Colonic mucosa (tissue), 4 donors: ENCODE measurements at regions not wholly inside any gene's neighbourhood (a gene's known extent, or its start where the extent isn't known, plus 50 kb on each side); places are given as distances from the start of the nearest gene placed in this dataset.

Experiments used
- DNase-seq: peaks from one replicate; pipeline ENCODE4 v3.0.0-alpha.2; 2020
- H3K27ac ChIP-seq: fragments of 200-600 bp; one replicate; pipeline ENCODE4 v1.8.0; 2021
- H3K27me3 ChIP-seq: fragments of 200-600 bp; one replicate; pipeline ENCODE4 v1.8.0; 2021
- H3K36me3 ChIP-seq: fragments of 200-600 bp; one replicate; pipeline ENCODE4 v1.8.0; 2021
- H3K4me1 ChIP-seq: fragments of 200-600 bp; one replicate; pipeline ENCODE4 v1.8.0; 2021; ENCODE audit warnings: mild to moderate bottlenecking
- H3K4me3 ChIP-seq: fragments of 200-600 bp; one replicate; pipeline ENCODE4 v1.8.0; 2021
- H3K9ac ChIP-seq, 2 donors: one replicate each; pipeline ENCODE4 v1.7.0; 2013; ENCODE audit warnings: control low read depth in 2 of 2, low read depth in 2 of 2, low read length in 2 of 2
- H3K9me3 ChIP-seq: fragments of 200-600 bp; one replicate; pipeline ENCODE4 v1.8.0; 2021
- intact Hi-C: fragments of 100-400 bp; cut with DNase I; formaldehyde crosslinking; loops from one replicate; pipeline ENCODE4 v1.14.1; 2022
- TF ChIP-seq, protein P1 (sequence below): fragments of 200-600 bp; IDR thresholded peaks from one replicate; pipeline ENCODE4 v1.8.0; 2022; ENCODE audit warnings: antibody characterized with exemption, mild to moderate bottlenecking
- donor health status: healthy.
- donor health status: DM: no; HTN: no; CAD: no.
- donor health status: DM: no; HTN: no; CAD: no.

DNA sequence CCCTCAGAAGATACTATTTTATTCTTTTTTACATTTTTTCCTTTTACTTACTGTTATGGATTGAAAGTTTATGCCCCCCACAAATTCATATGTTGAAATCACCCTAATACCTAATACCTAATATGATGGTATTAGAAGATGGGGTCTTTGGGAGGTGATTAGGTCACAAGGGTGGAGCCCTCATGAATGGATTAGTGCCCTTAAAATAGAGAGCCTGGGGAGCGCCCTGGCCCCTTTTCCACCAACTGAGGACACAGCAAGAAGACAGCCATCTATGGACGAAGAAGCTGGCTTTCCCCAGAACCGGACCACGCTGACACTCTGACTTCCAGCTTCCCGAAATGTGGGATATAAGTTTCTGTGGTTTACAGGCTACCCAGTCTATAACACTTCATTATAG lies 58.6 kb upstream of the FAT1 start:
- Histone ChIP-seq H3K9me3 (no peaks in the 10 kb centered on the region), H3K4me1 (no peaks in the 10 kb centered on the region), H3K4me3 (no peak overlapping the region), H3K27me3 (no peaks in the 10 kb centered on the region), H3K36me3 (no peaks in the 10 kb centered on the region), H3K9ac (no peak overlapping the region), H3K27ac (no peak overlapping the region)
- intact Hi-C loops = no loop called here
- DNase-seq = no peak
- TF ChIP-seq, protein P1, sequence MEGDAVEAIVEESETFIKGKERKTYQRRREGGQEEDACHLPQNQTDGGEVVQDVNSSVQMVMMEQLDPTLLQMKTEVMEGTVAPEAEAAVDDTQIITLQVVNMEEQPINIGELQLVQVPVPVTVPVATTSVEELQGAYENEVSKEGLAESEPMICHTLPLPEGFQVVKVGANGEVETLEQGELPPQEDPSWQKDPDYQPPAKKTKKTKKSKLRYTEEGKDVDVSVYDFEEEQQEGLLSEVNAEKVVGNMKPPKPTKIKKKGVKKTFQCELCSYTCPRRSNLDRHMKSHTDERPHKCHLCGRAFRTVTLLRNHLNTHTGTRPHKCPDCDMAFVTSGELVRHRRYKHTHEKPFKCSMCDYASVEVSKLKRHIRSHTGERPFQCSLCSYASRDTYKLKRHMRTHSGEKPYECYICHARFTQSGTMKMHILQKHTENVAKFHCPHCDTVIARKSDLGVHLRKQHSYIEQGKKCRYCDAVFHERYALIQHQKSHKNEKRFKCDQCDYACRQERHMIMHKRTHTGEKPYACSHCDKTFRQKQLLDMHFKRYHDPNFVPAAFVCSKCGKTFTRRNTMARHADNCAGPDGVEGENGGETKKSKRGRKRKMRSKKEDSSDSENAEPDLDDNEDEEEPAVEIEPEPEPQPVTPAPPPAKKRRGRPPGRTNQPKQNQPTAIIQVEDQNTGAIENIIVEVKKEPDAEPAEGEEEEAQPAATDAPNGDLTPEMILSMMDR = no peak

DNA sequence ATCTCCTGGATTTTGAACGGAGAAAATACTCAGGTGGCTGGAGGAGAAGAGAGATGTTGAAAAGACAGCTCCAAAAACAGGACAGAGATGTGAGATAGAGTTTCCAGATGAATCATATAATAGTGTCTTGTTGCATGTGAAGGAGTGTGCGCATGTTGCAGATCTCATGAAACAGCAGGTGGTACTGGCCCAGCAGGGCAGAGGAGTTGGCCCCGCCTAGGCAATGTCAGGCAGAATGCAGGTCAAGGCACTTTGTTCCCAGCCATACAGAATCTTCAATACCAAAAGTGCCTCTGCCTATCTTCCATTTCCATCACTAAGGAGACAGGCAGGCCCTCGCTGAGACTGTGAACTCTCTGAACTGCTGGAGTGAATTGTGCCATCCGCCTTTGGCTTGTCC lies 63.9 kb upstream of the FAT1 start:
- TF ChIP-seq, protein P1 = no peak
- DNase-seq = no peak
- no peaks in the 10 kb centered on the region for H3K4me1 ChIP-seq
- H3K9me3 ChIP-seq = no peaks in the 10 kb centered on the region
- no peaks in the 10 kb centered on the region for H3K27me3 ChIP-seq
- no peak overlapping the region for H3K27ac ChIP-seq
- intact Hi-C loops = no loop called here
- H3K9ac ChIP-seq = no peak overlapping the region
- H3K4me3 ChIP-seq = no peak overlapping the region
- H3K36me3 ChIP-seq = no peaks in the 10 kb centered on the region

- H3K9ac ChIP-seq = no peak overlapping the region
- H3K4me3 ChIP-seq = no peak overlapping the region
- H3K9me3 ChIP-seq = no peaks in the 10 kb centered on the region
- TF ChIP-seq, protein P1 = no peak
- no peak overlapping the region for H3K27ac ChIP-seq
- intact Hi-C loops = no loop called here
- no peaks in the 10 kb centered on the region for H3K27me3 ChIP-seq
- no peaks in the 10 kb centered on the region for H3K36me3 ChIP-seq
- no peaks in the 10 kb centered on the region for H3K4me1 ChIP-seq
- no peak for DNase-seq
Observed at GRCh38 chr4:186789651-186790050, 66.0 kb upstream of the FAT1 start.

DNA sequence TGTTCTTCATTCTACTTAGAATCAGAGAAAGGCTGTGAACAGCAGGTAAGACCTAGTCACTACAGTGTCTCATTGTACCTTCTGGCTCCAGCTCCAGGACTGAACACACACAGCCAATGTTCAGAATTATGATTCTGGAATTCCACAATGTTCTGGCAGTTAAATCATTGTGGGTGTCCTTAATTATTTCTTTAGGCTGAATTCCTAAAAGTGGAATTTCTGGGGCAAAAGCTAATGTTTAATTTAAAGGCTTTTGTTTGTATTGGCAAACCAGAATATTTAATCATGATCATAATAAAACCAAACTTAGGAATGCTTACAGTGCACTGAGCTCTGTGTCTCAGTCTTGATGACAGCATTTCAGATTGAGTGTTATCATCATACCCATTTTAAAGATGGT lies 67.0 kb upstream of the FAT1 start:
- no peak overlapping the region for H3K4me3 ChIP-seq
- no peak overlapping the region for H3K27ac ChIP-seq
- H3K4me1 ChIP-seq = no peaks in the 10 kb centered on the region
- intact Hi-C loops = no loop called here
- TF ChIP-seq, protein P1 = no peak
- no peak overlapping the region for H3K9ac ChIP-seq
- no peaks in the 10 kb centered on the region for H3K9me3 ChIP-seq
- DNase-seq = no peak
- no peaks in the 10 kb centered on the region for H3K36me3 ChIP-seq
- no peaks in the 10 kb centered on the region for H3K27me3 ChIP-seq

DNA sequence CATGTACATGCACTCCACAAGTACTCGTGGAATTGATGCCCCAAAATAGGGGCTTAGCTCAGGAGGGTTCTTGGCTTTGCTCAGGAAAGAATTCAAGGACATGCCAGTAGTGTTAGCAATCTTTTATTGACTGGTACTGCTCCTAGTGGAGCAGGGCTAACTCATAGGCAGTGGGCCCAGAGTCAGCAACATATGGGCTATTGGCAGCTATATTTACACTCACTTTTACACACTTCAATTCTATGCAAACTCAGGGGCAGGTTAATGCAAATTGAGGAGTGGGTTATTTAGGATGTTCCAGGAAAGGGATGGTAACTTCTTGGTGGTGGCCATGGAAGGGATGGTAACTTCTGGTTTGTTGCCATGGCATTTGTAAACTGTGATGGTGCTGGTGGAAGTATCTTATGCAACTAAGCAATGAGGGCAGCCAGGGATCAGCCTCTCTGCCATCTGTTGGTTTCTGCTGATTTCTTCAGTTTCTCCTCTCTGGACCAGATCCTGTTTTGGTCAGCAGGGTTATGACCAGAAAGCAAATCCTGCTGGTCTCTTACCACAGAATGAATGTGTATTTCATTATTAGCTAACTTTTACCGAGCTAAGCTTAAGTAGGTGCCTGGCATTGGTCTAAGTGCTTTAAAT lies 69.2 kb upstream of the FAT1 start:
- H3K27me3 ChIP-seq = no peaks in the 10 kb centered on the region
- H3K27ac ChIP-seq = no peak overlapping the region
- TF ChIP-seq, protein P1 = no peak
- no peaks in the 10 kb centered on the region for H3K36me3 ChIP-seq
- intact Hi-C loops = no loop called here
- H3K4me1 ChIP-seq = no peaks in the 10 kb centered on the region
- H3K9ac ChIP-seq = no peak overlapping the region
- no peaks in the 10 kb centered on the region for H3K9me3 ChIP-seq
- no peak overlapping the region for H3K4me3 ChIP-seq
- no peak for DNase-seq
